DMS53 treated with DMSO at 0.1 percent for 48 hours (cell line): ENCODE measurements at regions not wholly inside any gene's neighbourhood (a gene's known extent, or its start where the extent isn't known, plus 50 kb on each side); places are given as distances from the start of the nearest gene placed in this dataset.

ENCODE experiments used
- DNase-seq: peaks from one replicate; lab custom pipeline; 2025; ENCODE audit not compliant: unreplicated experiment; lab: John Stamatoyannopoulos, UW

DNA sequence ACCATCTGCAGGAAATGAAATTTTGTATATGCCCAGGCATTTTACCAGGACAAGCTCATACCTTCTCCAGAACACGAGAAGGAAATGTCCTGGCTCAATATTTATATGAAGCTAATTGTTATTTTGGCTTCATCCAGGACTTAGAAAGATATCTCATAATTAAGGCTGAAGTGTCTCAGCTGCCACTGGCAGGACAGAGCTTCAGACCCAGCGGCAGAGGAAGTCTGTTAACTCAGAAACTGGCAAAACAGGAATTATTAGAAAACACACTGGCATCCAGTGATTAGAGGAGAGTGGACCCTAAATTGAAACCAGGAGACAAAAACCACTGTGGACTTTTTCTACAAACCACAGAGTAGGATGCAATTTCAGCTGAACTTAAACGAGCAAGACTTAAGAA is 329.7 kb downstream of the CYRIA start:
- DNase-seq: no peak

DNA sequence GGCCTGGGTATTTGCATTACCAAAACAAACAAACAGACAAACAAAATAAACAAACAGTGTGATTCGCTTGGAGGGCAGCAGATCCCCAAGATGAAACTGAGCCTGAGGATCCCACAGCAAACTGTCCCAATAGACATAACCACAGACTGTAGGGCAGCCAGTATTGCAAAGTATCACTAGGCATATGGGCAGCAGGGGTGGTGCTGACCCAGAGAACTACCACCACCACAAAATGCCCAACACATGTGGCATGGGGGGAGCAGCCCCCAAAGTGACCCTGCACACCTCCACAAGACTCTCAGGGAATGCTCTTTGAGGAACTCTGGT is 330.1 kb downstream of the CYRIA start:
- no peak for DNase-seq

DNA sequence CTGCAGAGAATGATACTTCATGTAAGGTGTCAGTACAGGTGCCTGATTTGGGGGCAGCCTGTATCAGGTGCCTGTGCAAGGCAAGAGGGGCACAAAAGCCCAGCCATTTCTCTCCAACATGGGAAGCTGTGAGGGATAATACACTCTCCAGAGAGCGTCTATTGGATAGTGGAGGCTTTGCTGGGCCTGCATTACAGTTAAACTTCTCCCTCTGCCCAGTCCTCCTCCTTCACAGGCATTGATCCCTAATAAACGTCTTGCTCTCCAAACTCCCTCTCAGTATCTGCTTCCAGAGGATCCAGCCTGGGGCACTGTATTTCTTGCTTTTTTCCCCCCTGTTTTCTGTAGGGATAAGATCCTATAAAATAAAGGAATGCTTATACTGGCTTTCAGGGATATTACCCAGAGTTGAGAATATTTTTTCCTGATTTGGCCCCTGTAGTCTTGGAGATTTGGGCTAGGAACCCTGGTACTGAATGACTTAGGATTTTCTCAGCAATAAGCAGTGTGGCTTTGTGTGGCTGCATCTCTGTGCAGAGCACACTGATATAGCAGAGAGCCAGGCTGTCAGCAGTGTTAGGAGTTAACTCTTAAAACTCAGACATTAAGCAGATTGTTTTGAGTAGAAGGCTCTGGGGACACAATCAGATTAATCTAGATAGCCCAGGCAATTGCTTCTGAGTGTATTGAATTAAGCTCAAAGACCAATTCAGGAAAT is 330.6 kb downstream of the CYRIA start:
- no peak for DNase-seq

DNA sequence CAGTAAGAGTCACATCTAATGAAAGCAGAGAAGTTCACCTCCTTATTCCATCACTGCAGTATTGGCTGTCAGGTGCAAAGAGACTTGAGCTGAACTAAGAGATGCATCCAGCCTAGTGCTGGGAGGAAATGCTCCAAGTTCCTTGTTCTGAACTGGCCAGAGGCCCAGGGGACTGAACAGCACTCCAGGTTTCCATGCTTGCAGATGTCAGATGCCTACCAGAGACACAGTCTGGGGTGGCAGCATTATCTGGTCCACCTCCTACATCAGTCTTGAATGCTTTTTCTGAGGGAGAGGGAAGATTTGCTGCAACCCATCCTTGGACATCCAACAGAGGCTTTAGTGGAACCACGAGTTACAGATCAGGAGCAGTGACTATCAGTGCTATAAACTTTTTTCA is 331.3 kb downstream of the CYRIA start:
- DNase-seq: no peak

DNA sequence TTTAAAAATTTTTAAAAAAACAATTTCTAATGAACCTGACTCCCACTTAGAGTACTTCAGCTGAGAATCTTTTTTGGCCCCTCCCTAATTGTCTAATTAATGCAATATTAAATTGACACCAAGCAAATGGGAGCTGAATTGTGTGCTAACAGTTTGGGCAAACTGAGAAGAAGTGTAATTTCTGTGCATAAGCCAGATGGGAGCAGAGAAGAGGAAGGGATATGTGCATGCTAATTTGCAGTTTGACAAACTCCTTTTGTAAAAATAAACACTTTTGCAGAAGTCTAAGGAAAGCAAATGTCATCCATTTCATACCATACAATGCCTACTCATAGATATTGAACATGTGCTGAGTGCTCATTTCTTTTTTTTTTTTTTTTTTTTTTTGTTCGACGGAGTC is 332.0 kb downstream of the CYRIA start:
- DNase-seq: no peak

DNA sequence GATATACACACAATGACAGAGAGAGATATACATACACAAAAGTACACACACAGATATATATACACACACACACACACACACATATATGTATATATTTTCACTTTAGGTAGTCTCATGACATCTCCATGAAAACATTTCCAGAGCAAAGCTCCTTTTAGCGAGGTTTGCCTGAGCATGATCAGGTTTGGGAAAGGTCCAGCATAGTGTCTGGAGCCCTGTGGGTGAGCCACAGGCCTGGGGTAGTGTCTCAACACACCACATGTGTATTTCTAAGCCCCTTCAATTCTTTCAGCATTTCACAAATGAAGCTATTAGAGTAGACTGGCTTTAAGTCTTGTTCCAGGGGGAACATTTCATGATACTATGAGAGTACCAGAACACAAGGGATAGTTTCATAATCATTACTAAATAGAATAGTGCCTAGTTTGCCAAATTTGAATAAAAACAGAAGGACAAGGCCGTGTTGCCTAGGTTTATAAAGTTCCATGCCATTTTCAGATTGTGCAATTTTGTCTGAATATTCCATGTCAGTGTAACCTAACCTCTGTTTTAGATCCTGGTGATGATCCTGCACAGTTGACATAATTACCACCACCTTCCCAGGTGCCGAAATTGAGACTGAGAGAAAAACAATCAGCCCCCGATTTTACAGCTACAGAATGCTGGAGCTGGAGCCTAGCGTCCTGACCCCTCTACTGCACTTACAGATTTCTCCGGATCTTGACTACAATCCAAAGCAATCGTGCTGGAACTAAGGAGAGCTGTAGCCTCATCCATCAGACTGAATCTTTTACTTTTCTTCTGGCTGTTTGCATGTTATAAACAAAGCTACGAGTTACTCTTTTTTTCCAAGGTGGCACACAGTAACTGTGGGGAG is 332.7 kb downstream of the CYRIA start:
- DNase-seq: no peak

DNA sequence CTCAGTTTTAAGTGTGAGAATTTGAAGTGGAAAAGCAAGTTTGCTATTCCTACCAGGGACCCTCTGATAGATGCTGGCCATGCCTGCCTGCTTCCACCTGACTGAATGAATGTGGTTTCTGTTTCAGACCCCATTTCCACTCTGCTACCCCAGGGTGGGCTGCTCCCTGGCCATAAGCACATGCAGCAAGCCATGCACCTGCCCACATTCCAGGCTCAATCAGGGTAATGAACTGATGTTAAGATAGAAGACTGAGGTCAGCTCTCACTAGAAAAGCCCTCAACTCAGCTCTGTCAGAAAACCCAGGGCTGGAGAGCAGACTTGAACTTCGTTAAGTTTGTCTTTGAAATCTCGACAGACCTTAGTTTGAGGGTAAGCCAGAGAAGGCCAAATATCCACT is 333.9 kb downstream of the CYRIA start:
- DNase-seq: no peak

DNA sequence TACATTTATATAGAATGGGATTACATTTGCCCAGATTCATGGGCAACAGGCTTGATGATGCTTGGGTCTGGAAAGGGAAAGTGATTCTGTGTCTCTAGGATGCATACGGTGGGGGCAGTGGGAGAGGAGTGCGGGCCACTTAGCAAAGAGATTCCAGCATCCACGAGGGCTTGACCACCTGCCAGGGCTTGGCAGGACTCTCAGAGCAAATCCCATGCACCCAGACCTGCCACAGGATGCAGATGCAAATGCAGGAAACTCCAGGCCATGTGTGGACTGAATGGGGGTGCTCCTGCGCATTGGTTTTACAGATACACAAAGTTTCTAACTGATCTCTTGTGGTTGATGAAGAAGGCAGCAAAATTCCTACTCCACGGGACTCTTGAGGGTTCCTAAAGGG is 334.7 kb downstream of the CYRIA start:
- no peak for DNase-seq

DNA sequence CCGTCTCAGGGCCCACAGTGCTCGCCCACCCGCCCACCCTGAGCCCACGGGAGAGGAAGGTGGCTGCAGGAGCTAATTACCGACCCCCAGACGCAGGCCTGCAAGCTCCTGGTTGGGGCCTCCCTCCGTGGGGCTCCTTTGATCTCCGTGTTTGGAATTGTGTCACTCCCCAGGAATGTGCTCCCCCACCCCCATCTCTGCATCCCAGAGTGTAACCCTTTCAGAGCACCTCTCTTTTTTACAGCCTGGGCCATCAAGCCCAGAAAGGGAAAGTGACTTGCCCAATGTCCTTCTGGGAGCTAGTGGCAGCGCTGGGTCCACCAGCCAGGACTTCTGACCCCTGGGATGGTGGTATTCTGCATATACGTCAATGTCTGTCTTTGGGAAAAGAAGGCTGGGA is 335.1 kb downstream of the CYRIA start:
- DNase-seq: no peak

DNA sequence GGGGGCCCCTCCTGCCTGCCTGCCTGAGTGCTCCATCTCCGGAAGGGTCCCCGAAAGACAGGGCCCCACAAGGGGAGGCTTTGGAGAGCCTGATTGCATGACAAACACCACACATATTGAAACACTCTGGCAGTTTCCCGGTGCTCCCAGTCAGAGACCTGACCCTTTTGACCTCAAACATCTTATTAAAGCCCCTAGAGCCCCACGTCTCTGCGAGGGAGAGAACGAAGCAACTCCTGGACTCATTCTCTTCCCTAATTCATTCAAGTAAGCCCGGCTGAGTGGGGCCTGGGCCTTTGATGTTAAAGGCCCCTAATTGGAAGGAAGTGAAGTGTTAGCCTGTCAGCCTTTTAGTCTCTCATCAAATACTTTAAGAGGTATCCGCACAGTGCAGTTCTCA is 335.6 kb downstream of the CYRIA start:
- no peak for DNase-seq

DNA sequence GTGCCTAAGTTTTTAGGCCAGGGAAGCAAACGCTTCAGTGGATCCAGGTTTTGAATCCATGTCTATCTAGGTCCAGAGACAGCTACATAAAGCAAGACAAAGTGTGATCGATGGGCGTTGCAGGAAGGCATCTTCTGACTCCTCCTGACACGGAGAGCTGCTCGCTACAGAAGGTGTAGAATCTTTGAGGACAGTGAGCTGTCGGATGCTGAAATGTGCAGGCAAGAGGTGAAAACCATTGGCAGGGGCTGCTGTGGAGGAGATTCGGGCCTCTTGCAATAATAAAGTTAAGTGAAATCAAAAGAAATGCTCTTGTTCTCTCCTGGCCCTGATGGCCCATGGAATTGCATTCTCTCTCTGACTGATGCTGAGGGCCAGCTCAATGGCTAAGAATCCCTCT is 336.2 kb downstream of the CYRIA start:
- no peak for DNase-seq

DNA sequence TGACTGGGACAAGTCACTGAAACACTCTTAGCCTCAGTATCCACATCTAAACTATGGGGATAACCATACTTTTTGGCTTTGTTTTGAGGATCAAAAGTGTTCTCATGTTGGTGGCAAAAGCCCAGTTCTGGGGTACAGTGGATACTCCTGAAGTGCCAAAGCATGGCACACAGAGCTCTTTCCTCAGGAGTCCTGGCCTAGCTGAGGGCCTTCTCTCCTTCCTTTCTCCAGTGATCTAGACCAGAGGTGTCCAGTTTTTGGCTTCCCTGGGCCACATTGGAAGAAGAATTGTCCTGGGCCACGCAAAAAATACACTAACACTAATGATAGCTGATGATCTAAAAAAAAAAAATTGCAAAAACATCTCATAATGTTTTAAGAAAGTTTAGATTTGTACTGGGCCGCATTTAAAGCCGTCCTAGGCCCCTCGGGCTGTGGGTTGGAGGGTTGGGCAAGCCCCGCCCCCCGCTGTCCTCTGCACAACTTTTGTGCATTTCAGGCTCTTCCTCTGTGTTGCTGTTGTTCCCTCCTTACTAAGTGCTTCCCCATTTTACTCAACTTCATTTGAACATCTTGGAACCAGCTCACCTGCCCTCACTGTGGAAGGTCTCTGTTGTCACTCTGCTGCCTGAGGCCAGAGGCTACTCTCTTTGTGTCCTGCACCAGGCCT is 337.0 kb downstream of the CYRIA start:
- no peak for DNase-seq

DNA sequence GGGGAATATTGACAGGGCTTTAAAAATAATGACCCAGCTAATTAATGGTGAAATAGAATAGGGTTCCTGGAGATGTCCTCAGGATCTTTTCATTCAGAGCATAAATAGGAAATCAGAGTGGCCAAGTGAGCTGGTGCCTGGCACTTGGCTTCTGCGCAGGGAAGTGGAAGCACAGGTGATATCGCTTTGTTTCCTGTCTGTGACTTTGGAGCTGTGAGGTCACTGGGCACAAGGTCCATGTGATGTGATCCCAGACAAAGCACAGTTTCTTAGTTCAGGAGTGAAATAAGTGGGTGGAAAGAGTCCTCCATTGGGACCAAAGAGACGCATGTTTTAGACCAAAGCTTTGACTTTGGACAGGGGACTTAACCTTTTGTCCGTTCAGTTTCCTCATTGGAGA is 338.3 kb downstream of the CYRIA start:
- no peak for DNase-seq

DNA sequence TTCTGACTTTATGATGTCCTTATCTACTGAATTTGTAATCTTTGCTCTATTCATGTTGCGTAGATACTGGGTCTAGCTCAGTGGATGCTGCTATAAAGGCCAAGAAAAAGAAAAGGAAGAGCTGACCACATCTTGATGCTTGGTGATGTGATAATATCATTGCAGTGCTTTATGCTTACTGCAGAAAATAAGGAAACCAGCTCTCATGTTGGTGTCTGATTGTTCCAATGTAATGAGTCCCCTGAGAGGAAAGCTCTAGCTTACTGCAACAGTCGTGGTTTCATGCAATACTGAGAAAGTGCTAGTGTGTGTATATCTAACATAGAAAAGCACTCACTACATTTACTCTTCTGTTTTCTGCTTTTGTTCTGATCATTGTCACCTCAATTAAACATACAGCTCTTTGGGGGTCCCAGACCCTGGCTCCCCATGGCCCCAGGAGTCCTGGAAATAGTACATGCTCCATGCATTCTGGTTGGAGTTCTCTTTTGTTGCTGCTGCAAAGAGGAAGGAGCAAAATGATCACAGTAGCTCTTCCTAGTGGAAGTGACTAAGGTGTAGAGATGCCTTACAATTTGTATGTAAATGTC is 338.8 kb downstream of the CYRIA start:
- no peak for DNase-seq

DNA sequence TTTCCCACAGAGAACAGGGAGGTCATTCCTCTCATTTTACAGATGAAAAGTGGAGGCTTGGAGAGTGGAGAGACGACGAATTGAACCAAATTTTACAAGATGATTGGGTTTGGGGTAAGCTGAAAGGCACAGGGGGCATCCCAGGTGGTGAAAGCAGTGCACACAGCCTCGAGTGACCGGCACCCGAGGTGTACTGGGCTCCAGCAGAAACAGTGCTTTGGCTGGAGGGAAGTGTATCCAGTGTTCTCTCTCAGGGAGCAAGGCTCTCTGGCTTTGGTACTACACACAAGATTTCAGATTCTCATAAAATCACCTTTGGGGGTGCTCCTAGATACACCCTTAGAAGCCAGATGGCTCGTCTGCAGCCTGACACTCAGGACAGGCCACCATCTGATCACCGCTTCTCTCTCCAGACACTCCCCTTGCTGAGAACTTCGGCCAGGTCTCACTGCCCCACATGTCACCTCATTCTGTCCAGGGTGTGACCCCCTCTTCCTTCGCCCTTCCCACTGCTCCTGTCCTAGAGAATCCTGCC is 339.6 kb downstream of the CYRIA start:
- DNase-seq: no peak

DNA sequence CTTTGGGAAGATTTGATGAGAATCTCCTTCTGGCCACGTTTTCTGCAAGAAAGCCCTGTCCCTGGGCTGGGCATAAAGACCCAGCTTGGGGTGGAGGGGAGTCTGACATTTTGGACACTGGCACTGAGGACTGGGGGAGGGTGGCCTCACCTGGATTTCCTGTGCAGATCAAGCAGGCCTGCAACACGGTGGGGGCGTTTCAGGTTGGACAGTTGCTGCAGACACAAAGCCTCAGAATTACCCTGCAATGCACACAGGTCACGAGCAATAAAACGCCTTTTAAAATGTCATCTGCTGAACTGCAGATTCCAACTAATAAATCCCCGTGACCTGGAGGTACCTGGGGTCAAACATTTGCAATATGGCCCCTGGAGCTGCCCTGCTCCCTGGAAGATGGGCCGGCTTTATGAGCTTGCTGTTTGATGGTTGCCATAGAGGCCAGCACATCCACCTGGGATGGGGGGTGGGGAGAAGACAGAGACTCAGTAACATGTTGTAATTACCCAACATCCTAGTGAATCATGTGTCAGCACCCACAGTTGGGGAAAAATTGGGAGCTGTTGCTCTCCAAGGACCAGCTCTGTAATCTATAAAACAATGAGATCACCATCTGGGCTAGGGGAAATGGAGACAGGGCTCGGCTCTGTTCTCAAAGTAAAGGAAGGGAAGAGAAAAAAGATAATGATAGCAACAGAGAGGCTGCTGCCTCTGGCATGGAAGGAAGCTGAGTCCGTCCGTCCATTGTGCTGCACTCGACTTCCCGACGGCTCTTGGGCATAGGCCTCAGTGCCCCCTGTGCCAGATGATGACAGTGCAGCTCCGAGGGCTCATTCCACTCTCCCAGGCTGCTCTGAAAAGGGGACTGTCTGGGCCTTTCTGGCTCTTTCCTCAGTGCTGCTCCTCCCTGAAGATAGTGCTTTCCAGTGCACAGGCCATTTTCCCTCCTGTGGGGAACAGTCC is 340.3 kb downstream of the CYRIA start:
- no peak for DNase-seq

DNA sequence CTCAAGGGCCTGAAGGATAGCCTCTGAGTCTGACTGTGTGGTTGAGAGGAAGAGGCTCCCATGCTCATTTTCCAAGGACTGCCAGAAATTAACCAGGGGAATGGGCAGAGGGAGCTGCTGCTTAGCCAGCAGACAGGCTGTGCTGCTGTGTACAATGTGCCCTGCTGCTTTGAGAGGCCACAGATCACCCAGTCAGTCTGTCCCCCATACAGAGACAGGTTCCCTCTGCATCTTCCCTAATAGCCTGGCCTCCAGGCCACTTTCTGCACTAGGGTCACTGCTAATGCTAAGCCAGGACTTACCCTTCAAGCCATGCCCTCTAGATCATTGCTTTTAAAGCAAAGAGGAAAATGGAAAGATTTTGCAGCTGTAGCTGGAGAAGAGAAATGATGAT is 341.1 kb downstream of the CYRIA start:
- DNase-seq: no peak

DNA sequence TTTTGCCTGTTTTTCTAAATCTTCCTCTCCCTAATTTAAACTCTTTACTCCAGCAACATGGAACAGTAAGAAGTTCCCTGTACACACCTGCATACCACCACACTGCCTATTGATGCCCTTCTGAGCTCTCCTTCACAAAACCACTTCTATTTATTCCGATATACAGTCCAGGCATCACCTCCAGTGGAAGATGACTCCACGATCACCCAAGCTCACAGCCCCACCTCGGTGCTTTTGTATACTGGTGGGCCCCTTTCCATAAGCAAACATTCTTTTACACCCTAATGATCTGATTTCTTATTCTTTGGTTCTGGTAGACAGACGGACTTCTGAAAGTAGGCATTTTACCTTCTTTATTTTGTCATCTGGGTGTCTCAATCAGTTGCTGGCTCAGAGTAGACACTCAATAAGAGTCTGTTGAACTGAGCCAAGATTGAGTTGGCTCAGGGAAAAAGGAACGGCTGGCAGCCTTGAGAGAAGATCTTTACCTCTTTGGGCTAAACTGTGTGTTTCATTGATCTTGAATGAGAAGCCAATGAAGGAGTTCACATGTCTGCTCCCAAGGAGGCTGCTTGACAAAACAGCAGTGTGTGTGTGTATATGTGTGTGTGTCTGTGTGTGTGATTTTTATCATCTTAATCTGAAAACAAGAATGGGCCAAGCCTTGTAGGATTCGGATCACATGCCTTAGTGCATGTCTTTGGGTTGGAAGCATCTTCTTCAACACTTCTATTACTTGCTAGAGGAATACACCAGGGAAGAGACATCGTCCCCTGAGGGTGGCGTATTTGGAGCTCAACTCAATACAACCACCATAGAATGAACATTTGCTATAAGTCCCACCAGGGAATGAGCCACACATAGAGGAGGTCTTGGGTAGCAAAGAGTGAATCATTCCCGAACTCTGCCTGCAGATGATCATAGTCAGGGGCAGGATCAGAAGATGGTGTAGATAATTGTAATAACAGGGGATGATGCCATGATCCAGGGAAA is 341.8 kb downstream of the CYRIA start:
- no peak for DNase-seq

DNA sequence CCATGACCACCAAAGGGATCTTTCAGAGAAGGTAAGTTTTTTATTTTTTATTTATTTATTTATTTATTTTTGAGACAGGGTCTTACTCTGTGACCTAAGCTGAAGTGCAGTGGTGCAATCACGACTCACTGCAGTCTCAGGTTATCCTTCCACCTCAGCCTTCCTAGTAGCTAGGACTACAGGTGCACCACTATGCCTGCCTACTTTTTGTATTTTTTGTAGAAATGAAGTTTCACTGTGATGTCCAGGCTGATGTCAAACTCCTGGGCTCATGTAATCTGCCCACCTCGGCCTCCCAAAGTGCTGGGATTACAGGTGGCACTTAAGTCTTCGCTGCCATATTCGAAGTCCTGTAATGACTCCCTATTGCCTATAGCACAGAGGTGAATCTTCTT is 342.5 kb downstream of the CYRIA start:
- DNase-seq: no peak
